H1 (cell line): ENCODE measurements at regions not wholly inside any gene's neighbourhood (a gene's known extent, or its start where the extent isn't known, plus 50 kb on each side); places are given as distances from the start of the nearest gene placed in this dataset.
"Not testable (repeated sequence)": the region's sequence is repeated elsewhere in the genome, so short reads cannot be mapped to it uniquely, and the experiment has no call there.

ENCODE experiments used
- CTCF ChIA-PET: fragments of 300-600 bp; sonication (Branson Sonifier 250); formaldehyde crosslinking; loops from one replicate; lab custom pipeline; 2021; ENCODE audit not compliant: partially characterized antibody; lab: Charles Lee
- POLR2A ChIA-PET: fragments of 300-600 bp; sonication (Branson Sonifier 250); formaldehyde crosslinking; loops from one replicate; lab custom pipeline; 2021; ENCODE audit warnings: inconsistent platforms; ENCODE audit not compliant: partially characterized antibody; lab: Charles Lee
- DNase-seq, 2 experiments: peaks; one replicate each; pipeline versions ENCODE4 v3.0.0 to v3.0.0-alpha.2; 2010 to 2022; ENCODE audit warnings: low spot score in 2 of 2, low read depth in 1 of 2, mixed read lengths in 1 of 2
- FAIRE-seq: peaks from 2 replicates; lab custom pipeline; 2011; peaks lifted over from hg19 to GRCh38; lab: Jason Lieb, UNC
- H2AFZ ChIP-seq: 2 replicates; pipeline ENCODE4 v1.8.1; 2012; ENCODE audit warnings: low read length, inconsistent platforms
- H2AK5ac ChIP-seq: 2 replicates; pipeline ENCODE4 v1.6.1; 2013; ENCODE audit warnings: low read depth, low read length
- H2BK120ac ChIP-seq: replicated peaks from 2 replicates; pipeline ENCODE3; 2013; ENCODE audit warnings: low read depth, low read length, inconsistent platforms
- H2BK12ac ChIP-seq: 2 replicates; pipeline ENCODE4 v1.6.1; 2013; ENCODE audit warnings: low read depth, low read length
- H2BK15ac ChIP-seq: 2 replicates; pipeline ENCODE4 v1.6.1; 2013; ENCODE audit warnings: low read length
- H2BK20ac ChIP-seq: 2 replicates; pipeline ENCODE4 v1.6.1; 2013; ENCODE audit warnings: low read length
- H2BK5ac ChIP-seq: 2 replicates; pipeline ENCODE4 v1.6.1; 2013; ENCODE audit warnings: low read depth, low read length
- H3K14ac ChIP-seq: 2 replicates; pipeline ENCODE4 v1.6.1; 2013; ENCODE audit warnings: inconsistent platforms; ENCODE audit not compliant: insufficient read length
- H3K18ac ChIP-seq: 2 replicates; pipeline ENCODE4 v1.6.1; 2013; ENCODE audit warnings: low read length; ENCODE audit errors: extremely low read depth
- H3K23ac ChIP-seq: 2 replicates; pipeline ENCODE4 v1.6.1; 2013; ENCODE audit warnings: inconsistent platforms; ENCODE audit not compliant: insufficient read length
- H3K23me2 ChIP-seq: 2 replicates; pipeline ENCODE4 v1.6.1; 2013; ENCODE audit warnings: low read depth, low read length
- H3K27ac ChIP-seq: 2 replicates; pipeline ENCODE4 v1.6.1; 2011; ENCODE audit warnings: low read depth, low read length, inconsistent platforms
- H3K27me3 ChIP-seq, 4 experiments: replicated peaks in 1 of 4; 1 replicate in 1 of 4; 2 replicates in 3 of 4; pipeline versions ENCODE4 v1.6.1 to v1.8.1; 2011 to 2013; ENCODE audit warnings: low read length in 3 of 4, mild to moderate bottlenecking in 3 of 4, inconsistent platforms in 2 of 4, mixed read lengths in 2 of 4, moderate library complexity in 1 of 4; ENCODE audit not compliant: control insufficient read depth in 3 of 4, insufficient read depth in 3 of 4; ENCODE audit errors: extremely low read depth in 1 of 4
- H3K36me3 ChIP-seq, 4 experiments: 2 replicates each; pipeline versions ENCODE4 v1.6.1 to v1.8.1; 2011 to 2013; ENCODE audit warnings: mild to moderate bottlenecking in 4 of 4, low read length in 3 of 4, moderate library complexity in 2 of 4, control low read depth in 1 of 4, inconsistent platforms in 1 of 4; ENCODE audit not compliant: insufficient read depth in 4 of 4, control insufficient read depth in 2 of 4
- H3K4ac ChIP-seq: replicated peaks from 2 replicates; pipeline ENCODE3; 2013; ENCODE audit warnings: low read length, low read depth, mixed read lengths, inconsistent platforms; ENCODE audit not compliant: insufficient read length
- H3K4me1 ChIP-seq, 4 experiments: replicated peaks in 1 of 4; 1 replicate in 1 of 4; 2 replicates in 3 of 4; pipeline versions ENCODE4 v1.6.1 to v1.8.1; 2011 to 2013; ENCODE audit warnings: low read length in 3 of 4, inconsistent platforms in 2 of 4, mixed read lengths in 1 of 4; ENCODE audit not compliant: insufficient read depth in 4 of 4, control insufficient read depth in 3 of 4
- H3K4me2 ChIP-seq, 2 experiments: 2 replicates each; pipeline versions ENCODE4 v1.6.1 to v1.8.1; 2011 to 2013; ENCODE audit warnings: low read depth in 2 of 2, low read length in 2 of 2, control low read depth in 1 of 2, inconsistent platforms in 1 of 2, mild to moderate bottlenecking in 1 of 2; ENCODE audit not compliant: insufficient read depth in 1 of 2
- H3K4me3 ChIP-seq, 4 experiments: fragments of 200-600, 300-600 bp in 1 of 4; sonication (generic), shearing (Covaris generic), sonication (Bioruptor Twin) in 1 of 4; 2 replicates each; pipeline versions ENCODE4 v1.5.1 to v1.8.1; 2011 to 2016; ENCODE audit warnings: low read length in 4 of 4, low read depth in 3 of 4, control low read depth in 2 of 4, inconsistent platforms in 2 of 4, mild to moderate bottlenecking in 2 of 4, mixed read lengths in 1 of 4, moderate library complexity in 1 of 4; ENCODE audit not compliant: insufficient read depth in 2 of 4; ENCODE audit errors: extremely low read depth in 1 of 4
- H3K56ac ChIP-seq: replicated peaks from 2 replicates; pipeline ENCODE3; 2013; ENCODE audit warnings: low read depth, mild to moderate bottlenecking, mixed read lengths, low read length, inconsistent platforms; ENCODE audit not compliant: insufficient read length
- H3K79me1 ChIP-seq: 2 replicates; pipeline ENCODE4 v1.6.1; 2013; ENCODE audit warnings: low read depth, low read length, control low read depth
- H3K79me2 ChIP-seq, 2 experiments: 2 replicates each; pipeline versions ENCODE4 v1.6.1 to v1.8.1; 2012 to 2013; ENCODE audit warnings: low read length in 2 of 2, mild to moderate bottlenecking in 2 of 2, inconsistent platforms in 1 of 2; ENCODE audit not compliant: insufficient read depth in 2 of 2, control insufficient read depth in 1 of 2
- H3K9ac ChIP-seq, 4 experiments: replicated peaks in 1 of 4; 1 replicate in 1 of 4; 2 replicates in 3 of 4; pipeline versions ENCODE4 v1.6.1 to v1.8.1; 2011 to 2013; ENCODE audit warnings: low read depth in 3 of 4, low read length in 3 of 4, control low read depth in 2 of 4, mild to moderate bottlenecking in 2 of 4, moderate library complexity in 2 of 4, inconsistent platforms in 1 of 4; ENCODE audit errors: extremely low read depth in 1 of 4
- H3K9me3 ChIP-seq, 2 experiments: 2 replicates each; pipeline versions ENCODE4 v1.6.1 to v1.8.1; 2012 to 2013; ENCODE audit warnings: mild to moderate bottlenecking in 2 of 2, moderate library complexity in 2 of 2, control low read depth in 1 of 2, inconsistent platforms in 1 of 2, low read depth in 1 of 2, low read length in 1 of 2, mixed read lengths in 1 of 2; ENCODE audit not compliant: insufficient read depth in 2 of 2
- H4K20me1 ChIP-seq, 2 experiments: replicated peaks in 1 of 2; 2 replicates each; pipeline versions ENCODE3 to v1.8.1; 2011 to 2013; ENCODE audit warnings: inconsistent platforms in 2 of 2, low read length in 2 of 2, mild to moderate bottlenecking in 1 of 2; ENCODE audit not compliant: insufficient read depth in 2 of 2, control insufficient read depth in 1 of 2
- H4K5ac ChIP-seq: 2 replicates; pipeline ENCODE4 v1.6.1; 2013; ENCODE audit warnings: low read length, low read depth, mixed read lengths, inconsistent platforms; ENCODE audit not compliant: insufficient read length
- H4K8ac ChIP-seq: 2 replicates; pipeline ENCODE4 v1.8.0; 2013; ENCODE audit warnings: mild to moderate bottlenecking, moderate library complexity, low read length, inconsistent platforms; ENCODE audit not compliant: insufficient read depth; ENCODE audit errors: extremely low read depth
- H4K91ac ChIP-seq: replicated peaks from 2 replicates; pipeline ENCODE3; 2013; ENCODE audit warnings: low read length, mixed read lengths, inconsistent platforms; ENCODE audit not compliant: insufficient read length
- ATF2 ChIP-seq: IDR thresholded peaks from 2 replicates; pipeline ENCODE4 v1.6.1; 2012; ENCODE audit warnings: low read length, inconsistent platforms
- CBX5 ChIP-seq: fragments of 300-800, 300-1000 bp; sonication (generic); IDR thresholded peaks from 2 replicates; pipeline ENCODE4 v1.7.1; 2016; ENCODE audit warnings: antibody characterized with exemption, low read length, low read depth
- WGBS, 2 experiments: shearing (Covaris generic) in 1 of 2; methylation state at CpG; one replicate each; pipeline versions ENCODE4 v1.1.6 to v1.1.7; 2013 to 2015; ENCODE audit warnings: low lambda C conversion rate in 2 of 2, mixed read lengths in 2 of 2, inconsistent platforms in 1 of 2, low coverage in 1 of 2, missing lambda C conversion rate in 1 of 2; ENCODE audit not compliant: insufficient replicate concordance in 2 of 2, insufficient coverage in 1 of 2, insufficient read length in 1 of 2; ENCODE audit errors: extremely low coverage in 1 of 2, missing lambda C conversion rate in 1 of 2; 5-methylcytosine and 5-hydroxymethylcytosine counted together

GRCh38 chr6:50390416-50390815 lies 322.9 kb upstream of the TFAP2D start (continued):
- TF ChIP-seq CBX5 = no peak
- no peak for TF ChIP-seq ATF2

GRCh38 chr6:50394139-50394538 lies 319.2 kb upstream of the TFAP2D start:
- CTCF ChIA-PET, FAIRE-seq: not testable (repeated sequence)

More at GRCh38 chr6:50394139-50394538, 319.2 kb upstream of the TFAP2D start:
- H2BK20ac ChIP-seq, H3K79me1 ChIP-seq, H4K20me1 ChIP-seq, H3K4me1 ChIP-seq, H3K23ac ChIP-seq, H3K23me2 ChIP-seq, H4K5ac ChIP-seq, H3K4me2 ChIP-seq, H2BK120ac ChIP-seq, DNase-seq, H3K27ac ChIP-seq, POLR2A ChIA-PET, H2AK5ac ChIP-seq, H3K4me3 ChIP-seq, H3K9me3 ChIP-seq, H3K14ac ChIP-seq, H3K36me3 ChIP-seq, H3K4ac ChIP-seq, H3K9ac ChIP-seq, H3K79me2 ChIP-seq, H2BK12ac ChIP-seq, H3K18ac ChIP-seq, H3K56ac ChIP-seq, H2BK5ac ChIP-seq, H2BK15ac ChIP-seq, H3K27me3 ChIP-seq, H4K8ac ChIP-seq, H4K91ac ChIP-seq, H2AFZ ChIP-seq: not testable (repeated sequence)
- 100% methylated on average over 1 of the region's 1 CpG; no CpG with 5 or more reads in 1 of the 2 experiments for WGBS, 2 experiments
